ENCODE measurements at regions not wholly inside any gene's neighbourhood (a gene's known extent, or its start where the extent isn't known, plus 50 kb on each side); places are given as distances from the start of the nearest gene placed in this dataset.

- no peak overlapping the region for H3K4me3 Mint-ChIP-seq (ENCODE audit: unreplicated experiment)
- no peak for FAIRE-seq
- no peak overlapping the region for H3K27ac ChIP-seq (ENCODE audit: low read depth, low read length)
Observed at GRCh38 chr13:64556376-64556775, 2673.8 kb downstream of the PCDH9 start.

GRCh38 chr13:64553411-64554129 lies 2676.6 kb downstream of the PCDH9 start:
- H3K27me3 ChIP-seq (ENCODE audit: insufficient read depth, low read length) = no peaks in the 10 kb centered on the region
- Mint-ChIP-seq H3K27ac (ENCODE audit: unreplicated experiment) (no peak overlapping the region), H3K9me3 (ENCODE audit: unreplicated experiment) (no peaks in the 10 kb centered on the region), H3K4me3 (ENCODE audit: unreplicated experiment) (no peak overlapping the region), H3K36me3 (ENCODE audit: low read depth, unreplicated experiment) (no peaks in the 10 kb centered on the region), H3K4me1 (ENCODE audit: low read depth, unreplicated experiment) (peaks cover 3% of the 10 kb centered on the region), H3K27me3 (ENCODE audit: low read depth, unreplicated experiment) (no peaks in the 10 kb centered on the region)
- H3K79me2 ChIP-seq (ENCODE audit: insufficient read depth, low read length) = no peaks in the 10 kb centered on the region
- no peak for FAIRE-seq
- H4K20me1 ChIP-seq (ENCODE audit: insufficient read depth, low read length) = no peaks in the 10 kb centered on the region
- no peak overlapping the region for H2AFZ ChIP-seq (ENCODE audit: low read depth, low read length)
- no peak overlapping the region for H3K4me3 ChIP-seq (ENCODE audit: insufficient read depth, low read depth, low read length)
- peak; percentile 32 for DNase-seq (ENCODE audit: low read depth)
- no peaks in the 10 kb centered on the region for H3K9me3 ChIP-seq (ENCODE audit: insufficient read depth, low read depth, low read length)
- no peak overlapping the region for H3K27ac ChIP-seq (ENCODE audit: low read depth, low read length)
- no peak overlapping the region for H3K4me2 ChIP-seq (ENCODE audit: low read length)
- H3K4me1 ChIP-seq (ENCODE audit: insufficient read depth, low read length) = no peaks in the 10 kb centered on the region
- TF ChIP-seq CTCF (IDR thresholded peaks at IDR 0.05; ENCODE audit: insufficient read depth, low read depth, low read length) (no peak), EZH2 (IDR thresholded peaks at IDR 0.05; ENCODE audit: insufficient read depth, low read length) (no peak)
- H3K9ac ChIP-seq (ENCODE audit: low read length) = no peak overlapping the region
- no peaks in the 10 kb centered on the region for H3K36me3 ChIP-seq (ENCODE audit: insufficient read depth, low read length)

More at GRCh38 chr13:64556376-64556775, 2673.8 kb downstream of the PCDH9 start:
- H3K9me3 ChIP-seq (ENCODE audit: insufficient read depth, low read depth, low read length) = no peaks in the 10 kb centered on the region
- H3K27me3 ChIP-seq (ENCODE audit: insufficient read depth, low read length) = no peaks in the 10 kb centered on the region
- TF ChIP-seq CTCF (IDR thresholded peaks at IDR 0.05; ENCODE audit: insufficient read depth, low read depth, low read length) (no peak), EZH2 (IDR thresholded peaks at IDR 0.05; ENCODE audit: insufficient read depth, low read length) (no peak)
- H3K36me3 Mint-ChIP-seq (ENCODE audit: low read depth, unreplicated experiment) = no peaks in the 10 kb centered on the region
- no peak overlapping the region for H3K9ac ChIP-seq (ENCODE audit: low read length)
- no peaks in the 10 kb centered on the region for H3K36me3 ChIP-seq (ENCODE audit: insufficient read depth, low read length)
- no peaks in the 10 kb centered on the region for H3K27me3 Mint-ChIP-seq (ENCODE audit: low read depth, unreplicated experiment)
- H3K79me2 ChIP-seq (ENCODE audit: insufficient read depth, low read length) = no peaks in the 10 kb centered on the region
- peaks cover 3% of the 10 kb centered on the region for H3K4me1 Mint-ChIP-seq (ENCODE audit: low read depth, unreplicated experiment)
- no peak overlapping the region for H3K4me3 ChIP-seq (ENCODE audit: insufficient read depth, low read depth, low read length)
- H4K20me1 ChIP-seq (ENCODE audit: insufficient read depth, low read length) = no peaks in the 10 kb centered on the region
- no peak overlapping the region for H2AFZ ChIP-seq (ENCODE audit: low read depth, low read length)
- H3K4me2 ChIP-seq (ENCODE audit: low read length) = peak overlapping the region; percentile 15
- H3K9me3 Mint-ChIP-seq (ENCODE audit: unreplicated experiment) = no peaks in the 10 kb centered on the region
- DNase-seq (ENCODE audit: low read depth) = peak; percentile 59
- no peak overlapping the region for H3K27ac Mint-ChIP-seq (ENCODE audit: unreplicated experiment)
- H3K4me1 ChIP-seq (ENCODE audit: insufficient read depth, low read length) = no peaks in the 10 kb centered on the region

GRCh38 chr13:64551755-64552154 lies 2678.4 kb downstream of the PCDH9 start:
- H3K36me3 ChIP-seq (ENCODE audit: insufficient read depth, low read length) = no peaks in the 10 kb centered on the region
- no peak overlapping the region for H3K9ac ChIP-seq (ENCODE audit: low read length)
- no peak overlapping the region for H2AFZ ChIP-seq (ENCODE audit: low read depth, low read length)
- Mint-ChIP-seq H3K27ac (ENCODE audit: unreplicated experiment) (no peak overlapping the region), H3K4me3 (ENCODE audit: unreplicated experiment) (no peak overlapping the region), H3K4me1 (ENCODE audit: low read depth, unreplicated experiment) (peaks cover 3% of the 10 kb centered on the region), H3K36me3 (ENCODE audit: low read depth, unreplicated experiment) (no peaks in the 10 kb centered on the region), H3K9me3 (ENCODE audit: unreplicated experiment) (no peaks in the 10 kb centered on the region), H3K27me3 (ENCODE audit: low read depth, unreplicated experiment) (no peaks in the 10 kb centered on the region)
- H3K4me1 ChIP-seq (ENCODE audit: insufficient read depth, low read length) = no peaks in the 10 kb centered on the region
- H3K79me2 ChIP-seq (ENCODE audit: insufficient read depth, low read length) = no peaks in the 10 kb centered on the region
- H4K20me1 ChIP-seq (ENCODE audit: insufficient read depth, low read length) = no peaks in the 10 kb centered on the region
- no peak overlapping the region for H3K4me2 ChIP-seq (ENCODE audit: low read length)
- H3K27ac ChIP-seq (ENCODE audit: low read depth, low read length) = peak overlapping the region; percentile 0
- H3K9me3 ChIP-seq (ENCODE audit: insufficient read depth, low read depth, low read length) = no peaks in the 10 kb centered on the region
- TF ChIP-seq CTCF (IDR thresholded peaks at IDR 0.05; ENCODE audit: insufficient read depth, low read depth, low read length) = no peak
- TF ChIP-seq EZH2 (IDR thresholded peaks at IDR 0.05; ENCODE audit: insufficient read depth, low read length) = no peak
- DNase-seq (ENCODE audit: low read depth) (peak; percentile 79), FAIRE-seq (peak; percentile 89)
- H3K4me3 ChIP-seq (ENCODE audit: insufficient read depth, low read depth, low read length) = no peak overlapping the region
- H3K27me3 ChIP-seq (ENCODE audit: insufficient read depth, low read length) = no peaks in the 10 kb centered on the region

Measured in astrocyte (in vitro differentiated cells and primary cell).